ENCODE measurements at regions not wholly inside any gene's neighbourhood (a gene's known extent, or its start where the extent isn't known, plus 50 kb on each side); places are given as distances from the start of the nearest gene placed in this dataset.

GRCh38 chr7:68503400-68503799 lies 1094.9 kb upstream of the AUTS2 start:
- WGBS, result 74% methylated on average over 3 of the region's 3 CpGs

DNA sequence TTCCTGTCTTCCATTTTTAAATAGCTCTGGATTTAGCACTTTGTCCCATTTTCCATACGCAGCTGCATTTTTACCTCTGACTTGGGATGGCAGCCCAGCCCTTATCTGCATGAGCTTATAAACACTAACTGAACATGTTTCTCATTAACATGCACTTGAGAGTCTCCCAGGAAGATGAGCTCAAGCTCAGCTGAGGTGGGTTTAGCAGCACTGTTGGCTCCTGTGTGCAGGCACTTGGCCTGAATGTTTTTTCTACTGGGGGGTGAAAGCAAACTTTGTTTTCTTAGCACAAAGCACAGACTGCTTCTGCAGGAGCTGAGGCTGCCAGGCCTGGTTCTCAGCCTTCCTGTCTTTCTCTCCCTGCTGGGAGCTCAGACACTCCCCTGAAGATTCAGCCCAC lies 1093.6 kb upstream of the AUTS2 start:
- no peak overlapping the region for H3K4ac ChIP-seq (ENCODE audit: low read depth in 1 of 2, low read length in 2 of 2)
- no peak overlapping the region for H3K18ac ChIP-seq (ENCODE audit: low read depth in 1 of 2, low read length in 2 of 2)
- no peak overlapping the region for H4K91ac ChIP-seq (ENCODE audit: low read length)
- no peak for DNase-seq
- no peak overlapping the region for H3K9ac ChIP-seq (ENCODE audit: low read length)
- no peaks in the 10 kb centered on the region for H3K27me3 ChIP-seq (ENCODE audit: control insufficient read depth in 1 of 2, insufficient read depth in 1 of 2, low read length in 2 of 2)
- H2AK5ac ChIP-seq (ENCODE audit: low read length, severe bottlenecking), result no peak overlapping the region
- no peak overlapping the region for H3K4me3 ChIP-seq (ENCODE audit: insufficient read depth in 1 of 2, low read depth in 1 of 2, low read length in 2 of 2)
- H3K14ac ChIP-seq (ENCODE audit: low read length in 2 of 2), result no peak overlapping the region
- no peak overlapping the region for H4K8ac ChIP-seq (ENCODE audit: low read length)
- no peak overlapping the region for H2BK5ac ChIP-seq (ENCODE audit: low read depth, low read length, poor library complexity, severe bottlenecking)
- H2BK120ac ChIP-seq (ENCODE audit: low read depth, low read length), result no peak overlapping the region
- no peak overlapping the region for H3K23ac ChIP-seq (ENCODE audit: low read length in 2 of 2)
- H2BK15ac ChIP-seq (ENCODE audit: low read depth, poor library complexity, severe bottlenecking), result no peak overlapping the region
- 68% methylated on average over 1 of the region's 1 CpG for WGBS
- no peaks in the 10 kb centered on the region for H3K4me1 ChIP-seq (ENCODE audit: control insufficient read depth, insufficient read depth, low read depth, low read length)
- no peaks in the 10 kb centered on the region for H3K36me3 ChIP-seq (ENCODE audit: control insufficient read depth in 1 of 2, insufficient read depth in 2 of 2, low read depth in 1 of 2, low read length in 2 of 2)
- no peak overlapping the region for H3K27ac ChIP-seq (ENCODE audit: low read length, poor library complexity, severe bottlenecking)
- H3K79me1 ChIP-seq (replicated peaks; ENCODE audit: low read length, poor library complexity, severe bottlenecking), result no peaks in the 10 kb centered on the region
- H2BK12ac ChIP-seq (ENCODE audit: low read length in 2 of 2), result no peak overlapping the region
- H3K4me2 ChIP-seq (ENCODE audit: low read length, poor library complexity, severe bottlenecking), result no peak overlapping the region
- peaks cover 11% of the 10 kb centered on the region for H3K9me3 ChIP-seq (ENCODE audit: control insufficient read depth, low read length)
- no peak overlapping the region for H2AFZ ChIP-seq (ENCODE audit: low read depth, low read length)

More at GRCh38 chr7:68503400-68503799, 1094.9 kb upstream of the AUTS2 start:
- Histone ChIP-seq H2BK15ac (ENCODE audit: low read depth, poor library complexity, severe bottlenecking) (no peak overlapping the region), H2BK5ac (ENCODE audit: low read depth, low read length, poor library complexity, severe bottlenecking) (no peak overlapping the region), H3K4me3 (ENCODE audit: insufficient read depth in 1 of 2, low read depth in 1 of 2, low read length in 2 of 2) (no peak overlapping the region), H3K9ac (ENCODE audit: low read length) (no peak overlapping the region), H4K8ac (ENCODE audit: low read length) (no peak overlapping the region), H3K9me3 (ENCODE audit: control insufficient read depth, low read length) (peaks cover 4% of the 10 kb centered on the region), H2BK12ac (ENCODE audit: low read length in 2 of 2) (no peak overlapping the region), H3K4me1 (ENCODE audit: control insufficient read depth, insufficient read depth, low read depth, low read length) (no peaks in the 10 kb centered on the region), H3K18ac (ENCODE audit: low read depth in 1 of 2, low read length in 2 of 2) (no peak overlapping the region), H2AFZ (ENCODE audit: low read depth, low read length) (no peak overlapping the region), H3K36me3 (ENCODE audit: control insufficient read depth in 1 of 2, insufficient read depth in 2 of 2, low read depth in 1 of 2, low read length in 2 of 2) (no peaks in the 10 kb centered on the region), H2BK120ac (ENCODE audit: low read depth, low read length) (no peak overlapping the region), H3K4ac (ENCODE audit: low read depth in 1 of 2, low read length in 2 of 2) (no peak overlapping the region), H3K27me3 (ENCODE audit: control insufficient read depth in 1 of 2, insufficient read depth in 1 of 2, low read length in 2 of 2) (no peaks in the 10 kb centered on the region), H3K4me2 (ENCODE audit: low read length, poor library complexity, severe bottlenecking) (no peak overlapping the region), H3K79me1 (replicated peaks; ENCODE audit: low read length, poor library complexity, severe bottlenecking) (no peaks in the 10 kb centered on the region), H4K91ac (ENCODE audit: low read length) (no peak overlapping the region), H3K27ac (ENCODE audit: low read length, poor library complexity, severe bottlenecking) (no peak overlapping the region), H3K23ac (ENCODE audit: low read length in 2 of 2) (no peak overlapping the region), H3K14ac (ENCODE audit: low read length in 2 of 2) (no peak overlapping the region), H2AK5ac (ENCODE audit: low read length, severe bottlenecking) (no peak overlapping the region)
- no peak for DNase-seq

- no peaks in the 10 kb centered on the region for H3K36me3 ChIP-seq (ENCODE audit: control insufficient read depth in 1 of 2, insufficient read depth in 2 of 2, low read depth in 1 of 2, low read length in 2 of 2)
- no peak overlapping the region for H2BK5ac ChIP-seq (ENCODE audit: low read depth, low read length, poor library complexity, severe bottlenecking)
- no peak overlapping the region for H2BK15ac ChIP-seq (ENCODE audit: low read depth, poor library complexity, severe bottlenecking)
- H3K4ac ChIP-seq (ENCODE audit: low read depth in 1 of 2, low read length in 2 of 2), result no peak overlapping the region
- H3K79me1 ChIP-seq (replicated peaks; ENCODE audit: low read length, poor library complexity, severe bottlenecking), result no peaks in the 10 kb centered on the region
- no peak overlapping the region for H2BK12ac ChIP-seq (ENCODE audit: low read length in 2 of 2)
- no peaks in the 10 kb centered on the region for H3K4me1 ChIP-seq (ENCODE audit: control insufficient read depth, insufficient read depth, low read depth, low read length)
- H4K8ac ChIP-seq (ENCODE audit: low read length), result no peak overlapping the region
- H3K14ac ChIP-seq (ENCODE audit: low read length in 2 of 2), result no peak overlapping the region
- no peak overlapping the region for H4K91ac ChIP-seq (ENCODE audit: low read length)
- H3K27me3 ChIP-seq (ENCODE audit: control insufficient read depth in 1 of 2, insufficient read depth in 1 of 2, low read length in 2 of 2), result no peaks in the 10 kb centered on the region
- 90% methylated on average over 2 of the region's 4 CpGs for WGBS
- H3K23ac ChIP-seq (ENCODE audit: low read length in 2 of 2), result no peak overlapping the region
- H3K9me3 ChIP-seq (ENCODE audit: control insufficient read depth, low read length), result peaks cover 11% of the 10 kb centered on the region
- no peak overlapping the region for H2BK120ac ChIP-seq (ENCODE audit: low read depth, low read length)
- H3K4me2 ChIP-seq (ENCODE audit: low read length, poor library complexity, severe bottlenecking), result no peak overlapping the region
- H3K4me3 ChIP-seq (ENCODE audit: insufficient read depth in 1 of 2, low read depth in 1 of 2, low read length in 2 of 2), result no peak overlapping the region
- DNase-seq, result no peak
- H2AFZ ChIP-seq (ENCODE audit: low read depth, low read length), result no peak overlapping the region
- H3K9ac ChIP-seq (ENCODE audit: low read length), result no peak overlapping the region
- H2AK5ac ChIP-seq (ENCODE audit: low read length, severe bottlenecking), result no peak overlapping the region
- H3K18ac ChIP-seq (ENCODE audit: low read depth in 1 of 2, low read length in 2 of 2), result no peak overlapping the region
- no peak overlapping the region for H3K27ac ChIP-seq (ENCODE audit: low read length, poor library complexity, severe bottlenecking)
Measured at GRCh38 chr7:68505721-68506120, 1092.6 kb upstream of the AUTS2 start.

DNA sequence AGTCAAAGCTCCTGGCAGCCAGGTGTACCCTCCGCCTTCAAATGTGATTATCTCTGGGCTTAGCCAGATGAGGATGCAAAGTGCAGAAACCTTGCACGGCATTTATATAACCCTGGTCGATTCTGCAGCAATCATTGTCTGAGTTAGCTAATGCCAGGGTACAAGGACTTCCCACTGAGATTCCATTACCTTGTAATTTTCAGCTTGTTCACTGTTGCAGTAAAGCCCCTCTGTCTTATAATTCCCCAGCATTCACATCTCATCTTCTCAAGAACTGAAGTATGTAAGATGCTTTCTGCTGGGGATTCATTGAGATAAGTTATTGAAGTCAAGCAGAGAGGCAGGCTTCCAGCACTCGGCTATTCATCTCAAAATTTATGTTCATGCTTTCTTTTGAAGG lies 1090.6 kb upstream of the AUTS2 start:
- Histone ChIP-seq H4K8ac (ENCODE audit: low read length) (no peak overlapping the region), H3K4ac (ENCODE audit: low read depth in 1 of 2, low read length in 2 of 2) (no peak overlapping the region), H2AK5ac (ENCODE audit: low read length, severe bottlenecking) (no peak overlapping the region), H3K14ac (ENCODE audit: low read length in 2 of 2) (no peak overlapping the region), H3K18ac (ENCODE audit: low read depth in 1 of 2, low read length in 2 of 2) (no peak overlapping the region), H3K4me1 (ENCODE audit: control insufficient read depth, insufficient read depth, low read depth, low read length) (no peaks in the 10 kb centered on the region), H2BK5ac (ENCODE audit: low read depth, low read length, poor library complexity, severe bottlenecking) (no peak overlapping the region), H3K27me3 (ENCODE audit: control insufficient read depth in 1 of 2, insufficient read depth in 1 of 2, low read length in 2 of 2) (no peaks in the 10 kb centered on the region), H3K36me3 (ENCODE audit: control insufficient read depth in 1 of 2, insufficient read depth in 2 of 2, low read depth in 1 of 2, low read length in 2 of 2) (no peaks in the 10 kb centered on the region), H3K23ac (ENCODE audit: low read length in 2 of 2) (no peak overlapping the region), H4K91ac (ENCODE audit: low read length) (no peak overlapping the region), H2BK15ac (ENCODE audit: low read depth, poor library complexity, severe bottlenecking) (no peak overlapping the region), H2AFZ (ENCODE audit: low read depth, low read length) (no peak overlapping the region), H3K79me1 (replicated peaks; ENCODE audit: low read length, poor library complexity, severe bottlenecking) (no peaks in the 10 kb centered on the region), H3K9ac (ENCODE audit: low read length) (no peak overlapping the region), H2BK120ac (ENCODE audit: low read depth, low read length) (no peak overlapping the region), H3K9me3 (ENCODE audit: control insufficient read depth, low read length) (peaks cover 11% of the 10 kb centered on the region), H3K4me2 (ENCODE audit: low read length, poor library complexity, severe bottlenecking) (no peak overlapping the region), H2BK12ac (ENCODE audit: low read length in 2 of 2) (no peak overlapping the region), H3K27ac (ENCODE audit: low read length, poor library complexity, severe bottlenecking) (no peak overlapping the region), H3K4me3 (ENCODE audit: insufficient read depth in 1 of 2, low read depth in 1 of 2, low read length in 2 of 2) (no peak overlapping the region)
- WGBS, result 81% methylated on average over 3 of the region's 4 CpGs
- no peak for DNase-seq
